ENCODE measurements at regions not wholly inside any gene's neighbourhood (a gene's known extent, or its start where the extent isn't known, plus 50 kb on each side); places are given as distances from the start of the nearest gene placed in this dataset.

- TF ChIP-seq CTCF (IDR thresholded peaks at IDR 0.05) (no peak), POLR2A (IDR thresholded peaks at IDR 0.05) (no peak)
Observed at GRCh38 chr9:106668534-106668933, 194.4 kb upstream of the ZNF462 start.
